Endodermal cell (in vitro differentiated cells): ENCODE measurements at regions not wholly inside any gene's neighbourhood (a gene's known extent, or its start where the extent isn't known, plus 50 kb on each side); places are given as distances from the start of the nearest gene placed in this dataset.

Source experiments
- DNase-seq: peaks from one replicate; pipeline ENCODE4 v3.0.0-alpha.2; 2017
- H3K27ac ChIP-seq: 2 replicates; pipeline ENCODE4 v1.5.1; 2013; ENCODE audit warnings: mild to moderate bottlenecking, low read depth, low read length, moderate library complexity
- H3K27me3 ChIP-seq: 2 replicates; pipeline ENCODE4 v1.6.1; 2013; ENCODE audit warnings: mild to moderate bottlenecking, low read length, moderate library complexity; ENCODE audit not compliant: insufficient read depth, control insufficient read depth, poor library complexity, severe bottlenecking
- H3K36me3 ChIP-seq: 2 replicates; pipeline ENCODE4 v1.7.0; 2013; ENCODE audit warnings: mild to moderate bottlenecking, low read length, moderate library complexity; ENCODE audit not compliant: control insufficient read depth, insufficient read depth
- H3K4me1 ChIP-seq: one replicate; pipeline ENCODE4 v1.7.0; 2013; ENCODE audit warnings: low read length; ENCODE audit not compliant: control insufficient read depth, insufficient read depth
- H3K4me3 ChIP-seq: 2 replicates; pipeline ENCODE4 v1.5.1; 2013; ENCODE audit warnings: mild to moderate bottlenecking, low read length, moderate library complexity
- H3K9ac ChIP-seq: 2 replicates; pipeline ENCODE4 v1.6.1; 2013; ENCODE audit warnings: mild to moderate bottlenecking, low read length, moderate library complexity; ENCODE audit not compliant: poor library complexity, severe bottlenecking; ENCODE audit errors: extremely low read depth
- H3K9me3 ChIP-seq: 2 replicates; pipeline ENCODE4 v1.6.1; 2013; ENCODE audit warnings: mild to moderate bottlenecking, low read length, moderate library complexity; ENCODE audit not compliant: control insufficient read depth
- H3K27ac Mint-ChIP-seq: 2 replicates; pipeline ENCODE4 v1.8.0; 2020; ENCODE audit warnings: mixed read lengths
- H3K27me3 Mint-ChIP-seq: 2 replicates; pipeline ENCODE4 v1.8.0; 2021; ENCODE audit warnings: mild to moderate bottlenecking, mixed read lengths; ENCODE audit not compliant: insufficient read depth
- H3K36me3 Mint-ChIP-seq: 2 replicates; pipeline ENCODE4 v1.8.0; 2020; ENCODE audit warnings: low read depth, mixed read lengths
- H3K4me1 Mint-ChIP-seq: 2 replicates; pipeline ENCODE4 v1.8.0; 2020; ENCODE audit warnings: mixed read lengths
- H3K4me3 Mint-ChIP-seq: 2 replicates; pipeline ENCODE4 v1.8.0; 2020; ENCODE audit warnings: mild to moderate bottlenecking, moderate library complexity, mixed read lengths
- H3K9me3 Mint-ChIP-seq: 2 replicates; pipeline ENCODE4 v1.8.0; 2020; ENCODE audit warnings: mild to moderate bottlenecking, mixed read lengths
- WGBS, 2 experiments: methylation state at CpG; one replicate each; pipeline versions ENCODE4 v1.1.5 to v1.1.7; 2013; ENCODE audit warnings: missing lambda C conversion rate in 2 of 2, mixed read lengths in 1 of 2; ENCODE audit not compliant: insufficient coverage in 1 of 2, insufficient read length in 1 of 2; 5-methylcytosine and 5-hydroxymethylcytosine counted together
- TF ChIP-seq, protein P1 (sequence below): fragments of 200-600 bp; sonication (generic); conservative IDR thresholded peaks from 2 replicates; pipeline ENCODE4 v1.5.0; 2021; ENCODE audit warnings: antibody characterized with exemption, mild to moderate bottlenecking

DNA sequence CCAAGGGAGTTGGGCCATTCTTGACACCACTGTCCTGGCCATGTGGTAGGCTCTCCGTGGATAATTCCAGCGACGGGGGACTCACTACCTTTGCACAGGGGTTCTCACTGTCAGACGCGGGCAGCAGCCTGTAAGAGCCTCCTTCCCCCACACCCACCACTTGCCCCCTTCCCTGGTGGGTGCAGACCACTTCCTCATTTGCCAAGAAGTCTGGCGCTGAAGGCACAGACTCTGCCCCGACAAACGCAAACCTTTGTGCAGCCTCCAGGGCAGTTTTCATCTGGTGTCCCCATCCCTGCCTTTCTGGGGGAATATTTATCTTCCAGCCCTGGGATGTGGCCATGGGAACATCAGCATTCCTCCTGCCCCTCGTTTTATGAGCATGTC is 422.5 kb downstream of the SHANK2 start:
- 92% methylated on average over 9 of the region's 9 CpGs for WGBS, 2 experiments
- no peaks in the 10 kb centered on the region for H3K9me3 Mint-ChIP-seq
- Histone ChIP-seq H3K4me3 (no peak overlapping the region), H3K9me3 (no peaks in the 10 kb centered on the region), H3K27ac (no peak overlapping the region), H3K4me1 (peaks cover 11% of the 10 kb centered on the region), H3K27me3 (no peaks in the 10 kb centered on the region), H3K9ac (no peak overlapping the region), H3K36me3 (no peaks in the 10 kb centered on the region)
- H3K36me3 Mint-ChIP-seq, result no peaks in the 10 kb centered on the region
- H3K27ac Mint-ChIP-seq, result no peak overlapping the region
- TF ChIP-seq, protein P1, sequence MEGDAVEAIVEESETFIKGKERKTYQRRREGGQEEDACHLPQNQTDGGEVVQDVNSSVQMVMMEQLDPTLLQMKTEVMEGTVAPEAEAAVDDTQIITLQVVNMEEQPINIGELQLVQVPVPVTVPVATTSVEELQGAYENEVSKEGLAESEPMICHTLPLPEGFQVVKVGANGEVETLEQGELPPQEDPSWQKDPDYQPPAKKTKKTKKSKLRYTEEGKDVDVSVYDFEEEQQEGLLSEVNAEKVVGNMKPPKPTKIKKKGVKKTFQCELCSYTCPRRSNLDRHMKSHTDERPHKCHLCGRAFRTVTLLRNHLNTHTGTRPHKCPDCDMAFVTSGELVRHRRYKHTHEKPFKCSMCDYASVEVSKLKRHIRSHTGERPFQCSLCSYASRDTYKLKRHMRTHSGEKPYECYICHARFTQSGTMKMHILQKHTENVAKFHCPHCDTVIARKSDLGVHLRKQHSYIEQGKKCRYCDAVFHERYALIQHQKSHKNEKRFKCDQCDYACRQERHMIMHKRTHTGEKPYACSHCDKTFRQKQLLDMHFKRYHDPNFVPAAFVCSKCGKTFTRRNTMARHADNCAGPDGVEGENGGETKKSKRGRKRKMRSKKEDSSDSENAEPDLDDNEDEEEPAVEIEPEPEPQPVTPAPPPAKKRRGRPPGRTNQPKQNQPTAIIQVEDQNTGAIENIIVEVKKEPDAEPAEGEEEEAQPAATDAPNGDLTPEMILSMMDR, result no peak
- H3K4me3 Mint-ChIP-seq, result no peak overlapping the region
- H3K4me1 Mint-ChIP-seq, result peaks cover 31% of the 10 kb centered on the region
- DNase-seq, result no peak
- no peaks in the 10 kb centered on the region for H3K27me3 Mint-ChIP-seq

DNA sequence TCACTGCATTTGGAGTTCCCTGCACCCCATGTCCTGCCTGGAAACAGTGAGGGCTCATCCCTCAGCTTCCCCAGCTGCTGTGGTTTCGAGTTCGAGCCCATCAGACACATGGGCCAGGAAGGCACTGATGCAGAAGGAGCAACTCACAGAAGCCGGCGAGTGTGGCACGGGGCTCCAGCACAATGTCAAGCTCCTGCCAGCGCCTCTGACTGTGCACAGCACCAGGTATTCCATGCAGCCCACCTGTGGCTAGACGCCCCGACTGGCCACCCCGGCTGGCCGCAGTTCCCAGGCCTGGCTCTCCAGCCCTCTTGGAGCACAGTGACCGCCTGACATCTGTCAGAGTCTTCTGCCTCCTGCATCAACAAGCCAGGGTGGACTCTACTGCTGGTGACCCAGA is 419.4 kb downstream of the SHANK2 start:
- H3K9ac ChIP-seq, result no peak overlapping the region
- 92 to 96% methylated on average over 11 of the region's 11 CpGs for WGBS, 2 experiments
- TF ChIP-seq, protein P1, result no peak
- H3K4me3 ChIP-seq, result no peak overlapping the region
- Mint-ChIP-seq H3K9me3 (no peaks in the 10 kb centered on the region), H3K27me3 (no peaks in the 10 kb centered on the region), H3K27ac (no peak overlapping the region), H3K36me3 (no peaks in the 10 kb centered on the region), H3K4me3 (no peak overlapping the region), H3K4me1 (peaks cover 8% of the 10 kb centered on the region)
- peaks cover under 1% of the 10 kb centered on the region for H3K9me3 ChIP-seq
- H3K36me3 ChIP-seq, result no peaks in the 10 kb centered on the region
- no peak for DNase-seq
- H3K4me1 ChIP-seq, result peaks cover 5% of the 10 kb centered on the region
- no peaks in the 10 kb centered on the region for H3K27me3 ChIP-seq
- no peak overlapping the region for H3K27ac ChIP-seq

DNA sequence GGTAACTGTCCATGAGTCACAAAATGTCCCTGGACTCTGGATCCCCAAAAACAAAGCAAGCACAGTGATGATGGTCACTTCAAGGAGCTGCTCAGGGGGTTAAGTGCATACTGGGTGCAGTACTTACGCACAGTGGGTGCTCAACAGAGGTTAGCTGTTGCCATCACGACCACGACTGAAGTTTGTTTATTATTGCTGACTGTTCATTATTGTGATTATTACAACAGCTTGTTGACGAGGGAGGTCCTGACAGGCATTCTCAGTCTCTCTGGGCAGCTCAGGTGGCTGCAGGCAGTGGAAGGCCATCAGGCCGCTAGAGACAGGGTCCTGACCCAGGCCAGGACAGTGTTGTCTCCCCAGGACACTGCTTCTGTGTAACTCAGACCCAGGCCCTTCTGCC is 418.8 kb downstream of the SHANK2 start:
- Histone ChIP-seq H3K9me3 (peaks cover 5% of the 10 kb centered on the region), H3K36me3 (no peaks in the 10 kb centered on the region), H3K27ac (no peak overlapping the region), H3K4me3 (no peak overlapping the region), H3K4me1 (peaks cover 5% of the 10 kb centered on the region), H3K27me3 (no peaks in the 10 kb centered on the region), H3K9ac (no peak overlapping the region)
- DNase-seq, result no peak
- Mint-ChIP-seq H3K27me3 (no peaks in the 10 kb centered on the region), H3K36me3 (peaks cover 5% of the 10 kb centered on the region), H3K4me1 (peaks cover 8% of the 10 kb centered on the region), H3K27ac (no peak overlapping the region), H3K4me3 (no peak overlapping the region), H3K9me3 (peaks cover 5% of the 10 kb centered on the region)
- 64 to 73% methylated on average over 3 to 5 of the region's 5 CpGs for WGBS, 2 experiments
- TF ChIP-seq, protein P1, result no peak
